Adrenal gland (tissue), 9 donors: ENCODE measurements at regions not wholly inside any gene's neighbourhood (a gene's known extent, or its start where the extent isn't known, plus 50 kb on each side); places are given as distances from the start of the nearest gene placed in this dataset.

Experiments
- DNase-seq, 7 donors: peaks; one replicate each; pipeline ENCODE4 v3.0.0-alpha.2; 2019 to 2020
- H3K27ac ChIP-seq, 5 donors: fragments of 200-600 bp; sonication (generic) in 4 of 5; 1 replicate in 3 of 5; 2 replicates in 2 of 5; pipeline versions ENCODE4 v1.5.1 to v1.8.0; 2016 to 2020; ENCODE audit warnings: mild to moderate bottlenecking in 1 of 5
- H3K27me3 ChIP-seq: fragments of 200-600 bp; 2 replicates; pipeline ENCODE4 v1.8.0; 2021
- H3K36me3 ChIP-seq, 2 donors: fragments of 200-600 bp; replicated peaks in 1 of 2; 1 replicate in 1 of 2; 2 replicates in 1 of 2; pipeline versions ENCODE4 v1.5.1 to v1.8.0; 2018 to 2022
- H3K4me1 ChIP-seq, 2 donors: fragments of 200-600 bp; replicated peaks in 1 of 2; 1 replicate in 1 of 2; 2 replicates in 1 of 2; pipeline versions ENCODE4 v1.5.1 to v1.8.0; 2018 to 2021
- H3K4me3 ChIP-seq, 4 donors: fragments of 200-600 bp; sonication (generic) in 3 of 4; one replicate each; pipeline ENCODE4 v1.5.1; 2016 to 2018
- H3K9me3 ChIP-seq, 3 donors: fragments of 200-600 bp; sonication (generic) in 1 of 3; replicated peaks in 1 of 3; 1 replicate in 2 of 3; 2 replicates in 1 of 3; pipeline versions ENCODE4 v1.5.1 to v1.8.0; 2016 to 2021
- POLR2A ChIP-seq, 2 donors: fragments of 450-650 bp; IDR thresholded peaks; one replicate each; pipeline ENCODE4 v1.6.1; 2017; ENCODE audit warnings: antibody characterized with exemption in 2 of 2, mild to moderate bottlenecking in 2 of 2, moderate library complexity in 1 of 2
- WGBS, 4 donors: extraction: QIAGEN DNeasy Blood & Tissue Kit in 2 of 4; methylation state at CpG; one replicate each; pipeline versions ENCODE4 v1.1.5 to v1.1.7; 2013 to 2017; 5-methylcytosine and 5-hydroxymethylcytosine counted together
- intact Hi-C, 2 donors: fragments of 100-400 bp; cut with DNase I; formaldehyde crosslinking; loops; one replicate each; pipeline versions ENCODE4 v1.14.1 to v1.15.0; 2022 to 2023
- TF ChIP-seq, protein P1 (sequence below), 6 experiments: fragments of 450-650 bp in 4 of 6; fragments of 200-600 bp in 2 of 6; sonication (generic) in 1 of 6; IDR thresholded peaks; 1 replicate in 5 of 6; 2 replicates in 1 of 6; pipeline versions ENCODE4 v1.5.1 to v1.8.0; 2016 to 2021; ENCODE audit warnings: antibody characterized with exemption in 6 of 6, mild to moderate bottlenecking in 2 of 6, moderate library complexity in 1 of 6
- donor health status: healthy with polysubstance abuse.
- donor health status: Bipolar disorder and iron deficiency.
- donor health status: DM: yes; HTN: yes; CAD: no.
- donor health status: DM: no; HTN: no; CAD: no.
- donor health status: DM: no; HTN: no; CAD: no.

DNA sequence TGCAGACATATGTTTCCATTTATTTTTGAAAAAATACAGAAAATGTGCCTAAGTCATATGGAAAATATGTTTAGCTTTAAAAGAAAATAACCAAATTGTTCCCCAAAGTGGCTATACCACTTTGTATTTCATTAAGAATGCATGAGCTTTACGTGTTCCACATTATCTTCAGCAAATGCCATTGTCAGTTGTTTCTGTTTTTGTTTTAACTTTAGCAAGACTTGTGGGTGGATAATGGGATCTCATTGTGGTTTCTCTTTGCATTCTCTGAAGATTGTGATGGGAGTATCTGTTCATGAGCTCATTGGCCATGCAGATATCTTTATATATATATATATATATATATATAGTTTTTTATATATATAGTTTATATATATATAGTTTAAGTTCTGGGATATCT, 181.5 kb downstream of the CCER1 start:
- H3K4me3 ChIP-seq = no peak overlapping the region
- intact Hi-C loops = no loop called here
- WGBS, 4 donors = 66 to 75% (median 72%) methylated on average over 1 of the region's 1 CpG
- H3K9me3 ChIP-seq = no peaks in the 10 kb centered on the region
- no peak for DNase-seq
- H3K4me1 ChIP-seq = no peaks in the 10 kb centered on the region
- TF ChIP-seq, protein P1, sequence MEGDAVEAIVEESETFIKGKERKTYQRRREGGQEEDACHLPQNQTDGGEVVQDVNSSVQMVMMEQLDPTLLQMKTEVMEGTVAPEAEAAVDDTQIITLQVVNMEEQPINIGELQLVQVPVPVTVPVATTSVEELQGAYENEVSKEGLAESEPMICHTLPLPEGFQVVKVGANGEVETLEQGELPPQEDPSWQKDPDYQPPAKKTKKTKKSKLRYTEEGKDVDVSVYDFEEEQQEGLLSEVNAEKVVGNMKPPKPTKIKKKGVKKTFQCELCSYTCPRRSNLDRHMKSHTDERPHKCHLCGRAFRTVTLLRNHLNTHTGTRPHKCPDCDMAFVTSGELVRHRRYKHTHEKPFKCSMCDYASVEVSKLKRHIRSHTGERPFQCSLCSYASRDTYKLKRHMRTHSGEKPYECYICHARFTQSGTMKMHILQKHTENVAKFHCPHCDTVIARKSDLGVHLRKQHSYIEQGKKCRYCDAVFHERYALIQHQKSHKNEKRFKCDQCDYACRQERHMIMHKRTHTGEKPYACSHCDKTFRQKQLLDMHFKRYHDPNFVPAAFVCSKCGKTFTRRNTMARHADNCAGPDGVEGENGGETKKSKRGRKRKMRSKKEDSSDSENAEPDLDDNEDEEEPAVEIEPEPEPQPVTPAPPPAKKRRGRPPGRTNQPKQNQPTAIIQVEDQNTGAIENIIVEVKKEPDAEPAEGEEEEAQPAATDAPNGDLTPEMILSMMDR (IDR thresholded peaks at IDR 0.05) = no peak
- no peak for TF ChIP-seq POLR2A (IDR thresholded peaks at IDR 0.05)
- no peak overlapping the region for H3K27ac ChIP-seq
- H3K27me3 ChIP-seq = no peaks in the 10 kb centered on the region
- no peaks in the 10 kb centered on the region for H3K36me3 ChIP-seq

DNA sequence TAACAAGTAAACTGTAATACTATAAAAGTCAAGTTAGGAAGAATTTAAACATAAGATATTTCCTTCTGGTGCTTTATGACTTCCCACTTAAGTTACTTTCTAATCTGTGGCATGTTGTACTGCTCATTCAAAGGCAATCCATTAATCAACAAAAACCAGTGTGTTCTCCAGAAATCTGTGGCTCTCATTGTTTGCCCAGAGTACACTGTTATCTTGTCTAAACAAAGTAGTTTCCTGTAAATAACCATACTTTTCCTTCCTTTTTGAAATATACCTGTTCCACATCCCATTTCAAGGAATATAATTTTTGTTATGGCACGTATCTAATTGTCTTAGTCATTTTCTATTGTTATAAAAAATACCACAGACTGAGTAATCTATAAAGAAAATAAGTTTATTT, 184.1 kb downstream of the CCER1 start:
- no peaks in the 10 kb centered on the region for H3K36me3 ChIP-seq
- no peaks in the 10 kb centered on the region for H3K9me3 ChIP-seq
- H3K27ac ChIP-seq = no peak overlapping the region
- H3K4me3 ChIP-seq = no peak overlapping the region
- TF ChIP-seq, protein P1 (IDR thresholded peaks at IDR 0.05) = no peak
- no peak for TF ChIP-seq POLR2A (IDR thresholded peaks at IDR 0.05)
- intact Hi-C loops = no loop called here
- H3K4me1 ChIP-seq = no peaks in the 10 kb centered on the region
- no peak for DNase-seq
- WGBS, 4 donors = 53 to 69% (median 61%) methylated on average over 1 of the region's 1 CpG
- H3K27me3 ChIP-seq = no peaks in the 10 kb centered on the region

DNA sequence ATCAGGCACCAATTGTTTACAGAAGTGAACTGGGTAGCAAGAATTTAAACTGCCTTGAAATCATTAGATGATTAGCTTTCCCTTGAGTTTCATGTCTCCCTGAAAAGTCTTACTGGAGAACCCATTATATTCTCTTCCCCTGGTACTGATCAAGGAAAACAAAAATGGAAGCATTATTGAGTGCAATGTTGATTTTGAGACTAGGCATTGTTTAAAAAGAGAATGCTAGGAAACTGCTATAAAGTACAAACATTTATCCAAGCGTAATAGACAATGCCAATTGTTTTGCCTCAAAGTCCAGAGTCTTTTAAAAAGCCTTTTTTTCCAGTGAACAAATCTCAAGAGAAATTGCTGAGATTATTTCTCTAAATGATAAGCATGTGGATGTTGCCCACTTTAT, 197.0 kb downstream of the CCER1 start:
- Histone ChIP-seq H3K4me3 (no peak overlapping the region), H3K27me3 (no peaks in the 10 kb centered on the region), H3K4me1 (no peaks in the 10 kb centered on the region), H3K27ac (no peak overlapping the region), H3K36me3 (no peaks in the 10 kb centered on the region), H3K9me3 (no peaks in the 10 kb centered on the region)
- DNase-seq = no peak
- 76 to 87% (median 77%) methylated on average over 1 of the region's 1 CpG for WGBS, 4 donors
- intact Hi-C loops = no loop called here
- TF ChIP-seq, protein P1 (IDR thresholded peaks at IDR 0.05) = no peak
- no peak for TF ChIP-seq POLR2A (IDR thresholded peaks at IDR 0.05)

DNA sequence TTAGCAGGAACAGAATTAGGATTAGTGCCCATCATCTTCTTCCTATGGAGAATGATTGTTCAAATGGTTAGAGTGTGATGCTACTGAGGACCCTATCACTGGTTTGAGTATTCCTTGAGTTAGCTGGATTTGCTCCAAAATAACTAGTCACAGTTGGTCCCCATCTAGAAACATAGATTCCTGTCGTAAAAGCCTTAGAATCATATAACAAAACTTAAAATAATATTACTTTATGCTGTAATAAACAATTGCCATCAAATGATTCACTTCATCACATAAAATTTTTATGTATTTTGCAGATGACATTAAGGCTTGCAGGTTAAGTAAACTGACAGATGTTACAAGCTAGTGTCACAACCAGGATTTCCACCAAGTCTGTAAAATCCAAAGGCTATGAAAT, 209.8 kb downstream of the CCER1 start:
- DNase-seq = no peak
- no peak for TF ChIP-seq POLR2A (IDR thresholded peaks at IDR 0.05)
- TF ChIP-seq, protein P1 (IDR thresholded peaks at IDR 0.05) = no peak
- Histone ChIP-seq H3K36me3 (no peaks in the 10 kb centered on the region), H3K4me3 (no peak overlapping the region), H3K27me3 (no peaks in the 10 kb centered on the region), H3K27ac (no peak overlapping the region), H3K9me3 (no peaks in the 10 kb centered on the region), H3K4me1 (no peaks in the 10 kb centered on the region)
- intact Hi-C loops = no loop called here
- WGBS, 4 donors = 58 to 61% (median 59%) methylated on average over 1 of the region's 1 CpG
